SK-N-MC (cell line): ENCODE measurements at regions not wholly inside any gene's neighbourhood (a gene's known extent, or its start where the extent isn't known, plus 50 kb on each side); places are given as distances from the start of the nearest gene placed in this dataset.

Source experiments
- EZH2 ChIP-seq: fragments of 200-600 bp; sonication (generic); IDR thresholded peaks from one replicate; pipeline ENCODE4 v1.6.1; 2017; ENCODE audit warnings: antibody characterized with exemption
- POLR2AphosphoS5 ChIP-seq: IDR thresholded peaks from 2 replicates; pipeline ENCODE4 v1.6.1; 2012; ENCODE audit warnings: mild to moderate bottlenecking, low read depth, low read length, borderline replicate concordance

GRCh38 chr6:169365567-169366257, 112.1 kb upstream of the THBS2 start:
- TF ChIP-seq EZH2 = no peak
- no peak for TF ChIP-seq POLR2AphosphoS5
